ENCODE measurements at regions not wholly inside any gene's neighbourhood (a gene's known extent, or its start where the extent isn't known, plus 50 kb on each side); places are given as distances from the start of the nearest gene placed in this dataset.
"Not testable (repeated sequence)": the region's sequence is repeated elsewhere in the genome, so short reads cannot be mapped to it uniquely, and the experiment has no call there.

- TF ChIP-seq CTCF (IDR thresholded peaks at IDR 0.05; ENCODE audit: low read depth, low read length), result no peak
- H3K4me3 ChIP-seq (ENCODE audit: low read depth, low read length), result no peak overlapping the region
Measured at GRCh38 chr1:147053269-147053668, 115.1 kb downstream of the NBPF12 start.

- no peak for TF ChIP-seq CTCF (IDR thresholded peaks at IDR 0.05; ENCODE audit: low read depth, low read length)
- H3K4me3 ChIP-seq (ENCODE audit: low read depth, low read length), result no peak overlapping the region
Measured at GRCh38 chr1:147052677-147053076, 114.6 kb downstream of the NBPF12 start.

- no peak for TF ChIP-seq CTCF (IDR thresholded peaks at IDR 0.05; ENCODE audit: low read depth, low read length)
- no peak overlapping the region for H3K4me3 ChIP-seq (ENCODE audit: low read depth, low read length)
Measured at GRCh38 chr1:147052143-147052542, 114.0 kb downstream of the NBPF12 start.

- no peak overlapping the region for H3K4me3 ChIP-seq (ENCODE audit: low read depth, low read length)
- TF ChIP-seq CTCF (IDR thresholded peaks at IDR 0.05; ENCODE audit: low read depth, low read length), result no peak
Measured at GRCh38 chr1:147051136-147051535, 113.0 kb downstream of the NBPF12 start.

- H3K4me3 ChIP-seq (ENCODE audit: low read depth, low read length), result no peak overlapping the region
- no peak for TF ChIP-seq CTCF (IDR thresholded peaks at IDR 0.05; ENCODE audit: low read depth, low read length)
Measured at GRCh38 chr1:147050654-147051053, 112.5 kb downstream of the NBPF12 start.

GRCh38 chr1:147046863-147047394 is 108.8 kb downstream of the NBPF12 start:
- not testable (repeated sequence) for H3K4me3 ChIP-seq (ENCODE audit: low read depth, low read length)

- H3K4me3 ChIP-seq (ENCODE audit: low read depth, low read length), result no peak overlapping the region
- no peak for TF ChIP-seq CTCF (IDR thresholded peaks at IDR 0.05; ENCODE audit: low read depth, low read length)
Measured at GRCh38 chr1:147046189-147046862, 108.2 kb downstream of the NBPF12 start.

Measured in WI38 (cell line).